ENCODE measurements at regions not wholly inside any gene's neighbourhood (a gene's known extent, or its start where the extent isn't known, plus 50 kb on each side); places are given as distances from the start of the nearest gene placed in this dataset.

GRCh38 chr6:62479697-62480220 lies 193.7 kb upstream of the KHDRBS2 start:
- Histone ChIP-seq H3K27me3 (ENCODE audit: insufficient read depth, insufficient read length) (no peaks in the 10 kb centered on the region), H3K4me1 (ENCODE audit: insufficient read depth, insufficient read length) (no peaks in the 10 kb centered on the region), H3K36me3 (ENCODE audit: insufficient read depth, insufficient read length, low read length) (no peaks in the 10 kb centered on the region), H3K9me3 (ENCODE audit: insufficient read depth, low read length) (no peaks in the 10 kb centered on the region), H3K9ac (ENCODE audit: insufficient read length, low read depth) (no peak overlapping the region), H3K4me3 (ENCODE audit: insufficient read length, low read depth) (no peak overlapping the region)
- peak; percentile 5 for DNase-seq (ENCODE audit: low read depth, low spot score)
- TF ChIP-seq ZNF274 (IDR thresholded peaks at IDR 0.05; ENCODE audit: low read depth, low read length) = no peak
- no peak for TF ChIP-seq YY1 (IDR thresholded peaks at IDR 0.05; ENCODE audit: insufficient read depth, insufficient read length)
- no peak for TF ChIP-seq SUZ12 (IDR thresholded peaks at IDR 0.05; ENCODE audit: extremely low read depth, insufficient read depth, insufficient read length)

- no peak for TF ChIP-seq YY1 (IDR thresholded peaks at IDR 0.05; ENCODE audit: insufficient read depth, insufficient read length)
- TF ChIP-seq ZNF274 (IDR thresholded peaks at IDR 0.05; ENCODE audit: low read depth, low read length) = no peak
- TF ChIP-seq SUZ12 (IDR thresholded peaks at IDR 0.05; ENCODE audit: extremely low read depth, insufficient read depth, insufficient read length) = no peak
- no peak overlapping the region for H3K9ac ChIP-seq (ENCODE audit: insufficient read length, low read depth)
Observed at GRCh38 chr6:62474793-62475192, 188.8 kb upstream of the KHDRBS2 start.

GRCh38 chr6:62466607-62467006 lies 180.6 kb upstream of the KHDRBS2 start:
- Histone ChIP-seq H3K4me3 (ENCODE audit: insufficient read length, low read depth) (no peak overlapping the region), H3K9me3 (ENCODE audit: insufficient read depth, low read length) (no peaks in the 10 kb centered on the region), H3K27me3 (ENCODE audit: insufficient read depth, insufficient read length) (no peaks in the 10 kb centered on the region), H3K9ac (ENCODE audit: insufficient read length, low read depth) (no peak overlapping the region), H3K36me3 (ENCODE audit: insufficient read depth, insufficient read length, low read length) (no peaks in the 10 kb centered on the region), H3K4me1 (ENCODE audit: insufficient read depth, insufficient read length) (no peaks in the 10 kb centered on the region)
- DNase-seq (ENCODE audit: low read depth, low spot score) = no peak
- no peak for TF ChIP-seq ZNF274 (IDR thresholded peaks at IDR 0.05; ENCODE audit: low read depth, low read length)
- TF ChIP-seq SUZ12 (IDR thresholded peaks at IDR 0.05; ENCODE audit: extremely low read depth, insufficient read depth, insufficient read length) = no peak
- TF ChIP-seq YY1 (IDR thresholded peaks at IDR 0.05; ENCODE audit: insufficient read depth, insufficient read length) = no peak

More at GRCh38 chr6:62474793-62475192, 188.8 kb upstream of the KHDRBS2 start:
- no peaks in the 10 kb centered on the region for H3K36me3 ChIP-seq (ENCODE audit: insufficient read depth, insufficient read length, low read length)
- no peaks in the 10 kb centered on the region for H3K27me3 ChIP-seq (ENCODE audit: insufficient read depth, insufficient read length)
- no peaks in the 10 kb centered on the region for H3K4me1 ChIP-seq (ENCODE audit: insufficient read depth, insufficient read length)
- H3K4me3 ChIP-seq (ENCODE audit: insufficient read length, low read depth) = no peak overlapping the region
- no peaks in the 10 kb centered on the region for H3K9me3 ChIP-seq (ENCODE audit: insufficient read depth, low read length)
- DNase-seq (ENCODE audit: low read depth, low spot score) = no peak

GRCh38 chr6:62465206-62465605 lies 179.2 kb upstream of the KHDRBS2 start:
- H3K9me3 ChIP-seq (ENCODE audit: insufficient read depth, low read length) = no peaks in the 10 kb centered on the region
- H3K4me3 ChIP-seq (ENCODE audit: insufficient read length, low read depth) = no peak overlapping the region

GRCh38 chr6:62452586-62452985 lies 166.6 kb upstream of the KHDRBS2 start:
- DNase-seq (ENCODE audit: low read depth, low spot score) = no peak
- no peaks in the 10 kb centered on the region for H3K36me3 ChIP-seq (ENCODE audit: insufficient read depth, insufficient read length, low read length)
- no peak for TF ChIP-seq ZNF274 (IDR thresholded peaks at IDR 0.05; ENCODE audit: low read depth, low read length)
- TF ChIP-seq YY1 (IDR thresholded peaks at IDR 0.05; ENCODE audit: insufficient read depth, insufficient read length) = no peak
- no peak for TF ChIP-seq SUZ12 (IDR thresholded peaks at IDR 0.05; ENCODE audit: extremely low read depth, insufficient read depth, insufficient read length)

More at GRCh38 chr6:62465206-62465605, 179.2 kb upstream of the KHDRBS2 start:
- no peak for DNase-seq (ENCODE audit: low read depth, low spot score)
- Histone ChIP-seq H3K4me1 (ENCODE audit: insufficient read depth, insufficient read length) (no peaks in the 10 kb centered on the region), H3K9ac (ENCODE audit: insufficient read length, low read depth) (no peak overlapping the region), H3K27me3 (ENCODE audit: insufficient read depth, insufficient read length) (no peaks in the 10 kb centered on the region), H3K36me3 (ENCODE audit: insufficient read depth, insufficient read length, low read length) (no peaks in the 10 kb centered on the region)
- TF ChIP-seq ZNF274 (IDR thresholded peaks at IDR 0.05; ENCODE audit: low read depth, low read length) = no peak

GRCh38 chr6:62446647-62447316 lies 160.8 kb upstream of the KHDRBS2 start:
- DNase-seq (ENCODE audit: low read depth, low spot score) = no peak
- no peak for TF ChIP-seq YY1 (IDR thresholded peaks at IDR 0.05; ENCODE audit: insufficient read depth, insufficient read length)
- no peak for TF ChIP-seq SUZ12 (IDR thresholded peaks at IDR 0.05; ENCODE audit: extremely low read depth, insufficient read depth, insufficient read length)
- TF ChIP-seq ZNF274 (IDR thresholded peaks at IDR 0.05; ENCODE audit: low read depth, low read length) = no peak
- H3K4me3 ChIP-seq (ENCODE audit: insufficient read length, low read depth) = no peak overlapping the region
- no peaks in the 10 kb centered on the region for H3K4me1 ChIP-seq (ENCODE audit: insufficient read depth, insufficient read length)
- no peak overlapping the region for H3K9ac ChIP-seq (ENCODE audit: insufficient read length, low read depth)
- no peaks in the 10 kb centered on the region for H3K36me3 ChIP-seq (ENCODE audit: insufficient read depth, insufficient read length, low read length)
- no peaks in the 10 kb centered on the region for H3K27me3 ChIP-seq (ENCODE audit: insufficient read depth, insufficient read length)
- H3K9me3 ChIP-seq (ENCODE audit: insufficient read depth, low read length) = no peaks in the 10 kb centered on the region

More at GRCh38 chr6:62452586-62452985, 166.6 kb upstream of the KHDRBS2 start:
- H3K4me1 ChIP-seq (ENCODE audit: insufficient read depth, insufficient read length) = no peaks in the 10 kb centered on the region
- H3K27me3 ChIP-seq (ENCODE audit: insufficient read depth, insufficient read length) = no peaks in the 10 kb centered on the region
- no peak overlapping the region for H3K4me3 ChIP-seq (ENCODE audit: insufficient read length, low read depth)
- no peak overlapping the region for H3K9ac ChIP-seq (ENCODE audit: insufficient read length, low read depth)
- no peaks in the 10 kb centered on the region for H3K9me3 ChIP-seq (ENCODE audit: insufficient read depth, low read length)

- DNase-seq (ENCODE audit: low read depth, low spot score) = no peak
- TF ChIP-seq ZNF274 (IDR thresholded peaks at IDR 0.05; ENCODE audit: low read depth, low read length) (no peak), SUZ12 (IDR thresholded peaks at IDR 0.05; ENCODE audit: extremely low read depth, insufficient read depth, insufficient read length) (no peak), YY1 (IDR thresholded peaks at IDR 0.05; ENCODE audit: insufficient read depth, insufficient read length) (no peak)
- Histone ChIP-seq H3K9ac (ENCODE audit: insufficient read length, low read depth) (no peak overlapping the region), H3K4me1 (ENCODE audit: insufficient read depth, insufficient read length) (no peaks in the 10 kb centered on the region), H3K9me3 (ENCODE audit: insufficient read depth, low read length) (no peaks in the 10 kb centered on the region), H3K36me3 (ENCODE audit: insufficient read depth, insufficient read length, low read length) (no peaks in the 10 kb centered on the region), H3K27me3 (ENCODE audit: insufficient read depth, insufficient read length) (no peaks in the 10 kb centered on the region), H3K4me3 (ENCODE audit: insufficient read length, low read depth) (no peak overlapping the region)
Observed at GRCh38 chr6:62445521-62445920, 159.5 kb upstream of the KHDRBS2 start.

Data from NT2/D1 (cell line).